ENCODE measurements at regions not wholly inside any gene's neighbourhood (a gene's known extent, or its start where the extent isn't known, plus 50 kb on each side); places are given as distances from the start of the nearest gene placed in this dataset.

DNA sequence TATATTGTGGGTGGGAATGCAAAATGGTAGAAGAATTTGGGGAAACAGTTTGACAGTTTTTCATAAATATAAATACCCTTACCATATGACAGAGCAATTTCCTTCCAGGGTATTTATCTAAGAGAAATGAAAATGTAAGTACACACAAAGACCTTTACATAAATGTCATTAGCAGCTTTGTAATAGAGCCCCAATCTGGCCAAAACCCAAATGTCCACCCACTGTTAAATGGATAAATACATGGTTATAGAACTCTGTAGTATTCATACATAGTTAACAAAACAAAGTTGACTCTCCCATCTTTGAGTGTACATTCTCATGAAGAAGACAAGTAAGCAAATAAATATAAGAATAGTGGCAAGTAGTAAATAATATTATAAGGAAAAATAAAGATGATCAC is 514.8 kb upstream of the NOX3 start:
- Histone ChIP-seq H3K36me3 (no peaks in the 10 kb centered on the region), H3K9me3 (no peaks in the 10 kb centered on the region), H3K4me1 (no peaks in the 10 kb centered on the region), H3K4me3 (no peak overlapping the region), H3K27me3 (no peaks in the 10 kb centered on the region), H3K27ac (no peak overlapping the region)
- intact Hi-C loops (cut with DNase I), result no loop called here
- no peak for DNase-seq (ENCODE audit: low spot score in 2 of 2)
- TF ChIP-seq, protein P1, sequence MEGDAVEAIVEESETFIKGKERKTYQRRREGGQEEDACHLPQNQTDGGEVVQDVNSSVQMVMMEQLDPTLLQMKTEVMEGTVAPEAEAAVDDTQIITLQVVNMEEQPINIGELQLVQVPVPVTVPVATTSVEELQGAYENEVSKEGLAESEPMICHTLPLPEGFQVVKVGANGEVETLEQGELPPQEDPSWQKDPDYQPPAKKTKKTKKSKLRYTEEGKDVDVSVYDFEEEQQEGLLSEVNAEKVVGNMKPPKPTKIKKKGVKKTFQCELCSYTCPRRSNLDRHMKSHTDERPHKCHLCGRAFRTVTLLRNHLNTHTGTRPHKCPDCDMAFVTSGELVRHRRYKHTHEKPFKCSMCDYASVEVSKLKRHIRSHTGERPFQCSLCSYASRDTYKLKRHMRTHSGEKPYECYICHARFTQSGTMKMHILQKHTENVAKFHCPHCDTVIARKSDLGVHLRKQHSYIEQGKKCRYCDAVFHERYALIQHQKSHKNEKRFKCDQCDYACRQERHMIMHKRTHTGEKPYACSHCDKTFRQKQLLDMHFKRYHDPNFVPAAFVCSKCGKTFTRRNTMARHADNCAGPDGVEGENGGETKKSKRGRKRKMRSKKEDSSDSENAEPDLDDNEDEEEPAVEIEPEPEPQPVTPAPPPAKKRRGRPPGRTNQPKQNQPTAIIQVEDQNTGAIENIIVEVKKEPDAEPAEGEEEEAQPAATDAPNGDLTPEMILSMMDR (IDR thresholded peaks at IDR 0.05), result no peak

DNA sequence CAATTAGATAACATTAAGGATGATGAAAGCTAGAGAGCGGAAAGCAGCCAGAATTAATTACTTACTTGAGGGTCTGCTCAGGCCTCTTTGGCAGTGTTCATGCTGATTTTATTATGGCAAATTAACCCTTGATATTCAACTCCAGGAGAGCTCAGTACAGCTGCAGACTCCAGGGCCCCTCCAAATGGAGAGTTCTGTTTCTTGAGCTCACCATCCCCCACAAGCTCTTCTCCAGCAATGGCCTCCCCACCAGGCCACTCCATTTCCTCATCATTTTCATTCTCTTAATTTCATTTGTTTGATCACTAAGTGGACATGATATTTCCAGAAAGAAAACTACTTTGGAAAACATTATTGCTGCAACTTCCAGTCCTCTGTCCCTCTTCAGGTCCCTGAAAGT is 513.3 kb upstream of the NOX3 start:
- TF ChIP-seq, protein P1 (IDR thresholded peaks at IDR 0.05), result no peak
- Histone ChIP-seq H3K4me1 (no peaks in the 10 kb centered on the region), H3K36me3 (no peaks in the 10 kb centered on the region), H3K27me3 (no peaks in the 10 kb centered on the region), H3K4me3 (no peak overlapping the region), H3K27ac (no peak overlapping the region), H3K9me3 (no peaks in the 10 kb centered on the region)
- intact Hi-C loops (cut with DNase I), result no loop called here
- no peak for DNase-seq (ENCODE audit: low spot score in 2 of 2)

DNA sequence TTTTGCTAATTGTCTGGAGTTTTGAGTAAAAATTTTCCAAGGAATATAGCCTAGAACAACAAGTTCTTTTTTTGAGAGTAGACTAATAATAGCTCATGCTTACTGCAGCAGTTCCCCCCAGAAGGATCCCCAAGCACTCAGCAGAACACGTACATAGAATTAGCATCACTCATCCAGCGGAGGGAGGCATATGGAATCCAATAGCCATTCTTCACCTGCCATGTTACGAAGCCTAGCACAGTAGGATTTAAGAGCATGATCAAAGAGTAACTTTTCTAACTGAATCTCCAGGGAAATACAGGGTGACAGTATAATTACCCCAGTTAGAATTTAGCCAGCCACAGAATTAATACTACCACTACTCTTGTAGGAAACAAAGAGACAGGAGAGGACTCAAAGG is 511.7 kb upstream of the NOX3 start:
- Histone ChIP-seq H3K4me3 (no peak overlapping the region), H3K27me3 (no peaks in the 10 kb centered on the region), H3K27ac (no peak overlapping the region), H3K36me3 (no peaks in the 10 kb centered on the region), H3K9me3 (no peaks in the 10 kb centered on the region), H3K4me1 (no peaks in the 10 kb centered on the region)
- TF ChIP-seq, protein P1 (IDR thresholded peaks at IDR 0.05), result no peak
- no peak for DNase-seq (ENCODE audit: low spot score in 2 of 2)
- intact Hi-C loops (cut with DNase I), result no loop called here

DNA sequence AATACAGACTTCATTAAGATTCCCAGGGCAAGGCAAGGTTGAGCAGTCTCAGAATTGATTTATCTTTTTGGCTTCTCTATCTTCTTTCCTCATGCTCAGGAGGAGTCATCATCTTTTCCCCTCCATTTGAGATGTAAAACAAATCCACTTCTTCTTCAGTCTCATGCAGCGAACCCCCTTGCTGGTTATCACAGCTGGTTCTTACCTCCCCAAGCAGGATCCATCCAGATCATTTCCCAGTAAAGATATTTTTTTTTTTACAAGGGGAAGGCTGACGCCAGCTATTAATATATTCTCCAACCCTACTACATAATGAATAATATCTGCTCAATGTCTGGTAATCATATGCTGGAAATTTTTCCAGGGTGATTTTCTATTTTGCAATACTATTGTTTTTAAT is 508.9 kb upstream of the NOX3 start:
- H3K9me3 ChIP-seq, result no peaks in the 10 kb centered on the region
- TF ChIP-seq, protein P1 (IDR thresholded peaks at IDR 0.05), result no peak

DNA sequence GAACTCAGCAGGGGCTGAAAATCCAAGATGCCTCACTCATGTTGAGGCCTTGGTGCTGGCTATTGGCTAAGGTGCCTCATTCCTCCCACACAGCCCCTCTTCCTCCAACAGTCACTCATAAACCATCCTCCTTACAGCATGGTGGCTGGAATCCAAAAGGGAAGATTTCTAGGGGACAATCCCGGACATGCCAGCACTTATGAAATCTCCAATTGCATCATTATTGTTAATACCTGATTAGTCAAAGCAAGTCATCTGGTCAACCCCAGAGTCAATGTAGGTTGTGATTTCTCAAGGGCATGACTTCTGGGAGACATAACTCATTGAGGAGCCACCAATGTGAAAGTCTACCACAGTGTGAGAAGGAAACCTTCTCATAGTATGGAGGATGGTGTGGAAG is 506.6 kb upstream of the NOX3 start:
- TF ChIP-seq, protein P1 (IDR thresholded peaks at IDR 0.05), result no peak
- H3K4me1 ChIP-seq, result no peaks in the 10 kb centered on the region
- no peaks in the 10 kb centered on the region for H3K36me3 ChIP-seq
- intact Hi-C loops (cut with DNase I), result no loop called here
- H3K4me3 ChIP-seq, result no peak overlapping the region
- no peak for DNase-seq (ENCODE audit: low spot score in 2 of 2)
- H3K27ac ChIP-seq, result no peak overlapping the region
- H3K9me3 ChIP-seq, result no peaks in the 10 kb centered on the region
- H3K27me3 ChIP-seq, result no peaks in the 10 kb centered on the region

More for the DNA sequence above, 508.9 kb upstream of the NOX3 start:
- intact Hi-C loops (cut with DNase I), result no loop called here
- Histone ChIP-seq H3K27ac (no peak overlapping the region), H3K36me3 (no peaks in the 10 kb centered on the region), H3K4me1 (no peaks in the 10 kb centered on the region), H3K27me3 (no peaks in the 10 kb centered on the region), H3K4me3 (no peak overlapping the region)
- no peak for DNase-seq (ENCODE audit: low spot score in 2 of 2)

DNA sequence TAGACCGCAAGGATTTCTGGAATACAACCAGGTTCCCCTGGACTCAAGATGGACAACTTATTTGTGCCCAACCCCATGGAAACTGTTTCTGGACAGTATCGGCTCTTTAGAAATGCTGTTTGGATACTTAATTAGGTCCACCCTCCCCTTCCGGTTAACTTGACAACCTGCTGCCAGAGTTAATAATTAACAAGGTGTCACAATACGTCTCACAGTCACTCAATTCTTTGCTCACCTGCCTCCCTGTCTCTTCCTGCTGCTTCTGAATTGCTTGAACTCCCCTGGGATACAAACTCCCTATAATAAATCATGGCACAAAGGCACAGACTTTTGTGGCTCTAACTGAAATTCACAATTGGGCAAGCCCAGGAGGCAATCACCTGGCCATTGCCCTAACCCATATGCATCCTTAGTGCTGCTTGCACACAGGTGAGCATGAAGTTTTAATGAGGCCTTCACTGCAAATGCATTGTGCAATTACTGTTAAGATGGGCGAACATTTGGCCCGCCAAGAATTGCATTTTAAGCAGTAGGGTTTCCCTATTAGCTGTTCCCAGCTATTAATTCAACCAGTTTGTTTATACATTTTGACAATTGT is 504.4 kb upstream of the NOX3 start:
- TF ChIP-seq, protein P1 (IDR thresholded peaks at IDR 0.05), result no peak
- no peak for DNase-seq (ENCODE audit: low spot score in 2 of 2)
- H3K4me1 ChIP-seq, result no peaks in the 10 kb centered on the region
- no peaks in the 10 kb centered on the region for H3K36me3 ChIP-seq
- no peak overlapping the region for H3K4me3 ChIP-seq
- intact Hi-C loops (cut with DNase I), result no loop called here
- no peaks in the 10 kb centered on the region for H3K9me3 ChIP-seq
- H3K27me3 ChIP-seq, result no peaks in the 10 kb centered on the region
- no peak overlapping the region for H3K27ac ChIP-seq

Data from ascending aorta (tissue), 2 donors.